ENCODE measurements at regions not wholly inside any gene's neighbourhood (a gene's known extent, or its start where the extent isn't known, plus 50 kb on each side); places are given as distances from the start of the nearest gene placed in this dataset.

DNA sequence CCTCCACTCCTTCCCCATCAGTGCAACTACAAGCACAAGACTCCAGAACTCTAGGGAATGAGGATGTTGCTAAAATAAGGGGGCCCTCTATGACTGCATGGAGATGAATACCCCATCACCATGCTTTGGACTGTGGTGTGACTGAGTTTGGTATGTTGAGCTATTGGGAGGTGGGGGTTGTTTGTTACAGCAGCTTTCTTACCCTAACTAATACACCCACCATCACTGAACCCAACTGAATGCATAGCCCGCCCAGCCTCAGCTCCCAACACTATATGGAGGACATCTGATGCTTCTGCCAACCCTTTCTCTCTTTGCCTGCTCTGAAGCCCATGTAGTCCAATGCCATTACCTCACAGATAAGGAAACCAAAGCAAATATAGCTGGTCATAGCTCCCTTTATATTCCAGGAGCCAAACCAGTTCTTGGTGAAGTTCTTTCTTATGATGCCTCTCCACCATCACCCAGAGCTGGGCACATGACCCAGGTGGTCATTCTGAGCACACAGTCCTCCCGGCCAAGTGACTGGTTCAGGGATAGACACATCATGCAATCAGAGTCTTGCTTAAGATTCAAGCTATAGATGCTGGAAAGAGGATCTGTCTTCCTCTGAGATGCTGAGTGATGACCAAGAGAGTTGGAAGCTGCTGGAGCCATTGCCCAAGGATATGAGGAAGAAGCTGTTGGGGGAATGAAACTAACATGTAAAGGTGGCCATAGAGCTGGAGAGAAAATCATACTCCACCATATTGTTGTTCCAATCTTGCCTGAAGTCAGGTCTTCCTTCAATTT, 155.6 kb upstream of the HAAO start:
- DNase-seq, result no peak

DNA sequence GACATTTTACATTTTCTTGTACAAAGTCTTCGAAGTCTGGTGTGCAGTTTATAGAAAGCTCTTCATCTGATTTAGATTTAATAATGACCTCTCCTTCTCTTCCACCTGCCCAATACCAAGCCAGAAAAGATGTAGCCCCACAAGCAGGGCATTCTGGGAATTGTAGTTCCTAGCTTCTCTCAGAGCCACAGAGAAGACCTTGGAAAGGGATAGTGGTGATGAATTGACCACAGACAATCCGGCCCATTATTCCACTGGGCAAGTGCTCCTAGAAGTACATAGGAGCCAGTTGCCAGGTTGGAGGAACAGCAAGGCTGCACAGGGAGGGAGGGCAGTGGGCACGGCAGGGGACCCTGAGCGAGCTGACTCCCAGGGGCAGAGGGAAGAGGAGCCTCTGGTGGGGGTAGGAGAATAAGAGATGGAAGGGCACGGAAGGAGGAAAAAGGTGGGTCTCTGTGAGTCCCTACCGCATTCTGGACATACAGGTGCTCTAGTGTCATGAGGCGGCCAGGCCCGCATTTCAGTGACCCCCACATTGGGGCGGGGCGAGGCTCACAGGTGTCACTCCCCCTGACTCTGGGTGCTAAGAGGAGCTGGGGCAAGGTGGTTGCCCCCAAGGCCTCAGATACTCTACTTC, 152.5 kb upstream of the HAAO start:
- DNase-seq, result no peak

DNA sequence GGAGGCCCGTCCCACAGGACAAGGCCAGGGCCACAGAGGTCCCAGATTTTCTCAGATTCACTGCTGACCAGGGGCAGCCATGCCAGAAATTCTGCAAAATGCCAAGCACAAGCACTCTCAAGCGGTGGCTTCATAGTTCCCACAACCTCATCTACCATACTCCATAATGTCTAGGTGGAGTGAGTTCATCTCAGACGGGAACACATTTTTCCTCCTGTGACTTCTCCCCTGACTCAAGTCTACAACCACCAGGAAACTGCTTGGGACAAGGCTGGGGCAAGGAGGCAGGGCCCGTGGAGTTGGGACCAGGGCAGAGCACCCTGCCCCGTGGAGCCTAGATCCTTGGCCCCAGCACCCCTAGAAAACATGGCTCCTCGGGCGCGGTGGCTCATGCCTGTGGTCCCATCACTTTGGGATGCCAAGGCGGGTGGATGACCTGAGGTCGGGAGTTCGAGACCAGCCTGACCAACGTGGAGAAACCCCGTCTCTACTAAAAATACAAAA, 150.7 kb upstream of the HAAO start:
- DNase-seq, result no peak

DNA sequence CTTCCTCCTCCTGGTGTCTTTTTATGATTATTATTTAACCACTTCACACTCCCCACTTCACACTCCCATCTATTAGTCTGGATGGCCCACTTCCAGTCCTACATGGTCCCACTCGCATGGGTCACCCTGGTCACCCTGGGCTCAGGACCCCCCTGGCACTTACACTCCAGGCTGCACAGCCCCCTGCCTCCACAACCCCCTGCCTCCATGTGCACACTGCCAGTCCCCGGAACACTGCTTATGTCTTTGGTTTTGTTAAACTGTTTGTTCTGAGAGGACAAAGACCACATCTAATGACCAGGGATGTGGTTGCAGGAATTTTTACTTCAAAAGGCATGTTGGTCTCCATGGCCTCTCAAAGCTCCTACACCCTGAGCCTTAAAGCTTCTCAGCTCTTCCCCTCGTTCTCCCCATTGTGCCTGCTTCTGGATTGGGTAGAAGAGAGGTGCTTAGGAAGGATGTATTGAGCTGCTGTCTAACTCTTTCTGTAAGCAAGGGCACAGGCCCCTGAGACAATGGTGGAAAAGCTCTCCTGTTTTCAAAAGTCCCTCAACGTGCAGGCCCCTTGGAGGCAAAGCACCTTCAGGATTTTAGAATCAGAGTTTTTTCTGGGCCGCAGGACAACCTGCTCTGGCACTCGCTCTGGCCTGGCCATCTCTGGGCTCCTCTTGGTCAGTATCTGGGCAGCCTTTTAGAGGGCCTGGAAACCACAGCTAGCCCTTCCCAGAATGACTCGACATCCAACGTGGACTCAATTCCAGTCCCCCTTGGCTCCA, 150.0 kb upstream of the HAAO start:
- DNase-seq, result no peak

DNA sequence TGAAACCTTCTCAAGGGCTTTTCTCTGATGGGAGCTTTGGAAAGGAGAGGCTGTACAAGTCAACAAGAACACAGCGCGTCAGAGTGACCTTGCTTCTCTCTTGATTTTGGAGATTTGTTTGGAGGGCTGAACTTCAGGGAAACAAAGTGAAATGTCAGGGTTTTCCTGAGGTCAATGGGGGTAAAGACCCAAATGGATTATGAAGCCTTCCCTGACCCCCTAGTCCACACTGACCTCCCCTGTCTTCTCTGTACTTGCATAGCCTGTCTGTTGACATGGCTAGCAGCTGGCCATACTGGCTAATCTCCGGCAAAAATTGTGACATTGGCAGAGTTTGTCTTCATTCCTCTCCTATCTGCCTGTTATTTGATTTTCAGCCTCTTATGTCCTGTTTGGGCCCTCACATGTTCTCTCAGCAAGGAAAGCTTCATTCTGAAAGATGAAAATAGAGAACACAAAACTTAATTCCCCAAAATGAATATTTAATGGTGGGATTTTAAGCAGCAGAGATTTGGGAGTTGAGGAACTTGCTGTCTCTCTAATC, 149.3 kb upstream of the HAAO start:
- no peak for DNase-seq

DNA sequence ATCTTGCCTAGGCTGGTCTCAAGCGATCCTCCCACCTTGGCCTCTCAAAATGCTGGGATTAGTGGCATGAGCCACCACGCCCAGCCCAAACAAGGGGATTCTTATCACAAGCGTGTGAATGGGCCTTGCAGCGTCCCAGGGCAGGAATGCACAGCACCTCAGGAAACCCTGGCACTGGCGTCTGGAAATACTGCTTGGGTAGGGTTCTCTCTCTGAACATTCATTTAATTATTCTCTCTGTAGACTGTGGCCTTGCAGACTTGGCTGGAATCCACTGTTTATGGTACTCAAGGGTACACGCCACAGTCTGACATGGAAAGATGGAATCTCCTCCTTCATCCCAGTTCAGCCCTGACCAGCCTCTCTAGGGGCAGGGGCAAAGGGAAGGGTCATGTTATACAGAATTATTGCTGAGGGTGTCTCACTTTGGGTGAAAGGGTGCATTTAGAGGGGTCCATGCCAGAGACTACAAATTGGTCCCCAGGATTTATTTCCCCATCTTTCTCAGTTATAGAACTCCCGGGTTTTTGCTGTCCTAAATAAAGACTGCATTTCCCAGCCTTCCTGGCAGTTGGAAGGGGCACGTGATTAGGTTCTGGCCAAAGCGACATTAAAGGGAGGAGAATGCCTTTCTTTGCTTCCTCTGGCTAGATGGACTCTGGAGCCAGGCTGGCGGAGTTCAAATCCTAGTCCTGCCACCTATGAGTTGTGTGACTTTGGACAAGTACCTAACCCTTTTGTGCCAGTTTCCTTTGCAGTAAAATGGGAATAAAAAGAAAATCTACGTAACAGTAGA, 147.2 kb upstream of the HAAO start:
- DNase-seq, result no peak

DNA sequence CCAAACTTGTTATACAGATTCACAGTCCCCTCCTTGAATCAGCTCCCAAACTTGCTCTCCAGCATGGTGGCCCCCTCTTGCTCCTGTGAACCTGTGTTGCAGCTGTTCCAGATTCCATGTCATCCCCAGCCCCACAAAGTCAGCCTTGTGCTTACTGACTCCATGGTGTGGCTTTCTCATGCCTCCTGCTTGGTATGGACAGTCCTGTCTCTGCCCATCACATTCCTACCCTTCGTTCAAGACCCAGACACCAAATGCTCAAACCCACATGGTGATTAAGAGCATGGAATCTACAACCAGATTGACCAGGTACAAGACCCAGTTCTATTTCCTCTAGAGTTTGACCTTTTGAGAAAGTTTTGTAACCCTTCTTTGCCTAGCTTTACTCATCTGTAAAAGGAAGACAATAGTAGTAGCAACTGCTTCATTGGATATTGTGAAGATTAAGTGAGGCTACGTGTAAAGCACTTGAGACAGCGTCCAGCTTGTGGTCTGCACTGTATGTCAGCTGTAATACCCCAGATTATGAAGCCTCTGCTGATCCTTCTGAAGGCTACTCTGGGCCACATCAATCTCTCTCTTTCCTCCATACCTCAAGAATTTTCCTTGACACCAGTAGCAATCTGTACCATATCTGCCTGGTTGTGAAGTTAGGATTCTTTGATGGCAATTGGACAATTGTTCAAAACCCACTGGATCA, 146.4 kb upstream of the HAAO start:
- DNase-seq, result no peak

DNA sequence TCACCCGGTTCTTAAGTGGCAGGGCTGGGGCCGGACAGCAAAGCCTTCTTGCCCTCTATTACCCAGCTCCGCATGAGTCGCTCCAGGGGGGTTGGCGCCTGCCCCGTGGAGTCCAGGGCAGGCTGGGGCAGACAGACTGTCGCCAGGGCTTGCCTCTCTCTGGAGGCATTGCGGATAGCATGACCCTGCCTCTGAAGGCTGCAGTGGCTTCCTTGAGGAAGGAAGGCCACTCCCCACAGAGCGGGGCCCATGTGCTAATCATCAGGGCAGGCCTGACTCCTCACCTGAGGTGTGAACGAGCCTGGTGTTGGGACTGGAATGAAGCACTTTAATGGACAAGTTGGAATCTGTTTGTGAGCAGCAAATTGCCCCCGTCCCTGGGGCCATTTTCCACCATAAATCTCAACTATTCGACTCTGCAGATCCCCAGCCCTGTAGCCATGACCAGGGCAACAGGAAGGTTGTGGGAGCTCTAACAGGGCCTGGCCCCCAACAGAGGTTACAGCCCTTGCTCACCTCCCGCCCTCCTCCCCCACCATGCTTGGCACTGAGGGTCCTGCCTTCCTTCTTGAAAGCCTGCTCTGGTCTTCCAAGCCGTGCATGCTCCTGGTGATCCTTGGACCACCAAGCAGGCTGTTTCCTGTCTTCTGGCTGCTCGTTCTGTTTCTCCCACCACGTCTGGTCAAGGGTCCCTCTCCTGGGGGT, 144.9 kb upstream of the HAAO start:
- no peak for DNase-seq

DNA sequence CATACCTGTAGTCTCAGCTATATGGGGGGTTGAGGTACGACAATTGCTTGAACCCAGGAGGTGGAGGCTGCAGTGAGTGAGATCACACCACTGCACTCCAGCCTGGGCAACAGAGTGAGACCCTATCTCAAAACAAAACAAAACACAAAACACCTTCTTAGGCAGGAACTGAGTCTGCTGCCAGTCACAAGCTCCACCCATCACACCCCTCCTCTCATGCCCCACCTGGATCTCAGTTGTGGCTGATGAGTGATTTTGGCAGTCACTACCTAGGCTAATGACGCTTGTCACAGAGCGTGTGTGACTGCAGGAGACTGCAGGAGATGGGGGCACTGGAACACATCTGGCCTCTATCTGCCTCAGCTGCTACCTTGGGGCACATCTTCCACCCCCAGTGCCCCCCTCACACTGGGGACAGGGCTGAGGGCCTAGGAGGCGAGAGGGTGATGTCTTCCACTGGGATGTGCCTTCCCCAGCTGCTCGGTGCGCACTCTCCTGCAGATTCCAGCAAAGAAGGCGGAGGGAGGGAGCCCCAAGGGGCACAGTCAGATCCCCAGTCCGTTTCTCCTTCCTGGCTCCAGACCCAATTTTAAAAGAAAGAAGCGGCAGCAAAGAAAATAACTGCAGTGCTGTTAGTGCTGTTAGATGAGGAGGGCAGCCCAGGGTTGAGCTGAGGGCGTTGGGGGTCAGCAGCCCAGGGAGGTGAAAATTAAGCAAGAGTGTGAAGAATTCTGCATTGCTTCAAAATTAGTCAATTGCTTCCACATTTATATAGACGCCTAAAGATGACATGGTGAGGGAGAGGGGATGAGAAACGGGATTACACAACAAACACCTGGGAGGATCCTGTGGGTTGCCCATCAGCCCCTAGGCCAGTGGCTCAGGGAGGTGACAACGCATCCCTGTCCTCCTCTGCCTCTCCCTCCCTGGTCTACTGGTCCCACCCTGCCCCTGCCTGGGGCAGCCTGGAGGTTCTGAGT, 143.6 kb upstream of the HAAO start:
- DNase-seq, result no peak

DNA sequence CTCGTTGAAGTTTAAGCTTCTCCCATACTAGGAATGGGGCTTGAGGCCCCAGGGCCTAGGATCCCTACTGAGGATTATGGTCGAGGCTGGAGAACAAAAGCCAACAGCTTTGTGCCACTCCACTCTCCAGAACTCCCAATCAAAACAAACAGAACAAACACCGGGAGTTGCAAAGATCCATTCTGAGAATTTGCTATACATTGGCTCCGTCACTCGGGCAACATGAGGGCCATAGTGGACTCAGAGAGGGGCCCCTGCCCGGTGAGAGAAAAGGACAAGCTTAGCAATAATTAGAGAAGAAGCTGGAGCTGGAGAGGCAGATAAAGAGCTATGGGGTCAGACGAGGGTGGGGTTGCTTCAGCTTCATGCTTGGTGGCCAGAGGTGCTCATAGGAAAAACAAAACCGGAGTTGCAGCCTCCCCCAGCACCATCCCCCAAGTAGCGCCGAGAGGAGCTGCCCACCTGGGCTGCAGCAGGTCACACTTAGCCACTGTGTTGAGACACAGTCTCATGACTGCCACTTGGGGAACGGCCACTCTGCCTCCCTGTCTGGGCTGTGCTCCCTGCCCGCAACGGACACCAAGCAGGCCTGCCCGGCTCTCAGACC, 142.3 kb upstream of the HAAO start:
- DNase-seq, result no peak

DNA sequence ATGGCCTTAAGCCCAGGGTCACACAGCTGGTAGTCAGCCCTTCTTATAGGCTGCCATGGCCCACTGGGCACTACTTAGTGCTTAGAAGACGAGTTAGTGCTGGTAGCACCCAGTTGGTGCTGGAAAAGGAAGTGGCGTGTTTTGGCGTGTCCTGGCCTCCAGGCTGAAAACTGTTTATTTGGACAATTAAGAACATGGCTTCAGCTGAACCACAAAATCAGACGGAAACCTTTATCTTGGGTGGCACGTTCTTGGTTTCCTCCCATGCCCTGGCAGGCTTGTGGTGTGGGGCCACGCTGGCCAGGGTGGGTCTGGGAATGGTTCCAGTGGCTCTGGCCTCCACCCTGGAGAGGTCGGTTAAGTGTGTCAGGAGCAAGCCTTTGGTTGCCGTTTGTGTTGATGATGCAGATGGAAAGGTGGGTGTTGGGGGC, 141.5 kb upstream of the HAAO start:
- no peak for DNase-seq

DNA sequence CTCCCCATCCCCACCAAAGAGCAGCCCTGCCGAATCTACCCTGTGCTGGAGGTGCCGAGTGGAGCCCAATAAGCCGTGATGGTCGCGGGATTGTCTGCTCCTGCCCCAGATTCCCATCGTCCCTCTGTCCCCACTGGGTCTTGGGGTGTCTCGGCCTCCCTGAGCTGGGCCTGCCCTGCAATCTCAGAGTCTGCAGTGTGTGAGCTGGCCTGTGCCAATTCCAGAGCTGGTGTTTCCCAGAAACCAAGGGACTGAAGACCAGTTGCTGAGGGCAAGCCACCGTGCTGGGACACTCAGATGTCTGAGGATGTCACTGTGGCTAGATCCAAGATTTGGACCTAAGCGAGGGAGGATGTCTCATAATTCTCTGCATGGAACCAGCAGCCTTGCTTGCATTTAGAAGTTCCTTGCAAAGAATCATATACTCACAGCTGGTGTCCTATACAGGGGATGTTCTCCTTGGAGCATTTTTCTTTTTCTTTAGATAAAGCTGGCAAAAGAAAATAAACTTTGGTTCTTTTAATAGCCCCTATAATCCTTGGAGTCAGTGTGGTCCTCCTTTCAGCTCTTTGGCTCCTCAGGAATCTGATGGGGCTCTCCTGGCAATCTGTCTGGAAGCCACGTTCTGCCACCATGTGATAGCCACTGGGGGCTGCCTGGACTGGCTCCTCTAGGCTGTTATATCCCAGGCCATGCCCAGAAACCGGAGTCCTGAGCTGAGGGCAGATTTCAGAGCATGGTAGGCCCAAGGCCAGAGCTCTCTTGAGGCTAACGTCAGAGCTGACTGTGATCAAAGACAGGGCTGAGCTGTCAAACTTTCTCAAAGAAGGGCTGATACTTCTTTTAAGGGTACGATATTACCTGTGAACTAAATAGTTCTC, 140.1 kb upstream of the HAAO start:
- DNase-seq, result no peak

DNA sequence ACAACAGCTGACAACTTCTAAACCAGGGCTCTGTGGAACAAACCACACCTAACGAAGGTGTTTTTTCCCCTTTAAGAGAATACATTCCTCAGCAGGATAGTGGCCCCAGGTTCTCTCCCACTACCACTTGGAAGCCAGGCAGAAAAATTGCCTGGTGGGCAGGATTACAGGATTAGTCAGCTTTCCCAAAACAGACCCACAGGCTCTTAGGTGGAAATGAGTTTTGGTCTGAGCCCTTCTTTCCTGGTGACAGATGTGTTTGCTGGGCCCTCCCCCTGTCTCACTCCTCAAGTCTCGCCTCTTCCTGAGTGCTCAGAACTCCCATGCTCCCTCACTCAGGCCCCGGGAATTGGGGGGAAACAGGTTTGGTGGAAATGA, 139.4 kb upstream of the HAAO start:
- DNase-seq, result no peak

DNA sequence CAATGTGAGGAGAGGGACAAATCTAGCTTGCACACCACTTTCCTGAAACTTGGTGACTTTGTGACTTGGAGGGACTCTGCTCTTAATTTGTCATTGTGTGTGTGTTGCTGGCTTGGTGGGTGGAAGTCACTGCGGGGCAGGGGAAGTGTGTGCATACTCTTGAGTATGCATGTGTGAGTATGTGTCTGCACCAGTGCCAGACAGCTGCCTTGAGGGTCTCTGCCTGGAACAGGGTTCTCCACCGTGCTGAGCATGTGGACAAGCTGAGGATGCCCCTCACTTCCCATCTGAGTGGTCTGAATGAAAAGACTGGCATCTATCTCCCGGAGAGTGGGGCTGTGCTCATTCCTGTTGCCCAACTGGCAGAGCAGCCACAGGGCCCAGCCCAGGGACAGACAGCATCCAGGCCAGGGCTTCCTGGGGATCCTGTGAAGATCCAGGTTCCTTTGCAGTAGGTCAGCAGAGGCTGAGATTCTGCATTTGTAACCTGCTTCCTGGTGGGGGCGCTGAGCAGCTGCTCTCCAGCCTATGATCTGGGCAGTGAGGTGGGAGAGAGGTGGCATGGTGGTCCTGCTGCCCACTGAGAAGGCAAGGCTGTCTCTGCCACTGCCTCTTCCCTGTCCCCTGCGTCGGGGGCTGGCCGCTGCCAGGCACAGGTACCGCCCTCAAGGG, 138.9 kb upstream of the HAAO start:
- DNase-seq, result no peak

DNA sequence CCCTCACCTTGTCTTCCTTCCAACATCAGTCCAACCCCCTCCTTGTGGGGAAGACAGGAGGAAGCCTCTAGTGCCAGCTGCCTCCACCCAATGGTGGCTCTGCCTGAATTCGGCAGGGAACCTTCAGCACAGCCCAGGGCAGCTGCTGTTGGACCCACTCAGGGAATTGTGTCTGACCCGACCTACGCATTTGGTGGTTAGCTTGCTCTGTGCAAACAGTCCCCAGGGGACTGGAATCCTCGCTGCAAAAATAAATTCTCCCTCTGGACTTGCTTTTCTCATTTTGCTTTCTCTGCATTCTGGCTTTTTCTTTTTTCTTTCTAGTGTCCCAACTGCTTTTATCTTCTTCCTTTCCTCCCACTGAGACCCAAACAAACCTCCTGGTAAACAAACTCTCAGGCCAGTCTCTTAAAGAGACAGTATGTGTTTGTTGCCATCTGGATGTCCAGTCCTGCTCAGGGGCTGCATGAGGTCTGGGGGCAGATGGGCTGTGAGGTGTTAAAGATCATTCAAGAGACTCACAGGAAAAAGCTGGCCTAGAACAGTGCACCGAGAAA, 137.7 kb upstream of the HAAO start:
- no peak for DNase-seq

DNA sequence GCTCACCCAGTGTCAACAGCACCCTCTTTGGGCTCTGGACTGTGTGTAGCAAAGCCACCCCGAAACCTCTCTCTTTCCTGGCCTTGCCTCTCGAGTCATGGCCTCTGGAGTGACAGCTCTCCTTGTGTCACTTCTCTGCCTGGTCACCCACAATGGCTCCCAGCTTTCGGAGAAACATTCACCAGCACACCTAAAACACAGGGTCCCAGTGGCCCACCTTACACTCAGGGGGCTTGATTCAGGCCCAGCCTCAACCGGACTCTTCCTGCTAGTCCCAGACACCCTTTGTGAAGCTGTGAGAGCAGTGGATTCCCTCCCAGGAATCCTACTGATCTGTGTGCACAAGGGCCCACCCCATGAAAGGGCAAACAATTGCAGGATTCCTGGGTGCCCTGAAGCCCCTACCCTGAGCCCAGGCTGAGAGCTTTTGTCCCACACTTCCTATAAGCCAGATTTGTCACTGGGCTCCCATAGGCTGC, 137.2 kb upstream of the HAAO start:
- no peak for DNase-seq

All from GOT3 (cell line).